GM23338 (cell line): ENCODE measurements at regions not wholly inside any gene's neighbourhood (a gene's known extent, or its start where the extent isn't known, plus 50 kb on each side); places are given as distances from the start of the nearest gene placed in this dataset.

Experiments used
- ATAC-seq: fragments of 200-7000 bp; cut with Tn5 transposase; 3 replicates; pipeline ENCODE4 v1.9.1; 2020
- DNase-seq: peaks from one replicate; pipeline ENCODE4 v3.0.0-alpha.2; 2015; ENCODE audit warnings: low spot score
- H2AFZ ChIP-seq: fragments of 200-600 bp; sonication (generic); 2 replicates; pipeline ENCODE4 v1.8.0; 2016; ENCODE audit warnings: antibody characterized with exemption, mild to moderate bottlenecking, moderate library complexity
- H3F3A ChIP-seq: fragments of 200-600 bp; sonication (generic); replicated peaks from 2 replicates; pipeline ENCODE4 v1.8.0; 2017; ENCODE audit warnings: antibody characterized with exemption, mixed run types, low read depth
- H3K27ac ChIP-seq: fragments of 200-600 bp; sonication (generic); 2 replicates; pipeline ENCODE4 v1.6.1; 2016; ENCODE audit warnings: low read depth
- H3K27me3 ChIP-seq: fragments of 200-600 bp; sonication (generic); 2 replicates; pipeline ENCODE4 v1.8.0; 2016; ENCODE audit warnings: mild to moderate bottlenecking, mixed run types, moderate library complexity; ENCODE audit not compliant: insufficient read depth
- H3K36me3 ChIP-seq: fragments of 200-600 bp; sonication (generic); 2 replicates; pipeline ENCODE4 v1.8.0; 2016; ENCODE audit warnings: mild to moderate bottlenecking; ENCODE audit not compliant: insufficient read depth
- H3K4me1 ChIP-seq: fragments of 200-600 bp; sonication (generic); 2 replicates; pipeline ENCODE4 v1.8.0; 2016; ENCODE audit warnings: mild to moderate bottlenecking, moderate library complexity; ENCODE audit not compliant: insufficient read depth
- H3K4me2 ChIP-seq: fragments of 200-600 bp; sonication (generic); 2 replicates; pipeline ENCODE4 v1.7.1; 2017; ENCODE audit warnings: mixed run types
- H3K4me3 ChIP-seq: fragments of 200-600 bp; sonication (generic); 2 replicates; pipeline ENCODE4 v1.6.1; 2016; ENCODE audit warnings: mixed run types
- H3K79me2 ChIP-seq: fragments of 200-600 bp; sonication (generic); replicated peaks from 2 replicates; pipeline ENCODE4 v1.8.0; 2017; ENCODE audit warnings: mild to moderate bottlenecking; ENCODE audit not compliant: insufficient read depth
- H3K9me2 ChIP-seq: fragments of 200-600 bp; sonication (generic); 2 replicates; pipeline ENCODE4 v1.8.0; 2017; ENCODE audit not compliant: insufficient read depth
- H4K20me1 ChIP-seq: fragments of 200-600 bp; sonication (generic); replicated peaks from 2 replicates; pipeline ENCODE4 v1.8.0; 2017; ENCODE audit warnings: mild to moderate bottlenecking; ENCODE audit not compliant: insufficient read depth
- H3K27ac Mint-ChIP-seq: 2 replicates; pipeline ENCODE4 v1.8.0; 2020; ENCODE audit warnings: inconsistent platforms, mild to moderate bottlenecking, moderate library complexity, mixed read lengths
- H3K27me3 Mint-ChIP-seq: 3 replicates; pipeline ENCODE4 v1.8.0; 2022; ENCODE audit warnings: low read depth, mild to moderate bottlenecking, moderate library complexity, mixed read lengths, inconsistent platforms; ENCODE audit not compliant: insufficient read depth, poor library complexity
- H3K36me3 Mint-ChIP-seq: 3 replicates; pipeline ENCODE4 v1.8.0; 2021; ENCODE audit warnings: low read depth, mild to moderate bottlenecking, inconsistent platforms, moderate library complexity, mixed read lengths
- H3K4me1 Mint-ChIP-seq: 3 replicates; pipeline ENCODE4 v1.8.0; 2020; ENCODE audit warnings: mild to moderate bottlenecking, inconsistent platforms, mixed read lengths
- H3K4me3 Mint-ChIP-seq: 3 replicates; pipeline ENCODE4 v1.8.0; 2021; ENCODE audit warnings: moderate library complexity, mild to moderate bottlenecking, inconsistent platforms, mixed read lengths
- H3K9me3 Mint-ChIP-seq: 3 replicates; pipeline ENCODE4 v1.8.0; 2020; ENCODE audit warnings: moderate library complexity, mild to moderate bottlenecking, inconsistent platforms, mixed read lengths
- CREB1 ChIP-seq: fragments of 250-450 bp; sonication (Bioruptor Pico); IDR thresholded peaks from 2 replicates; pipeline ENCODE4 v1.5.0; 2020; ENCODE audit warnings: low read depth, mild to moderate bottlenecking, moderate library complexity
- EZH2 ChIP-seq: fragments of 200-600 bp; sonication (generic); IDR thresholded peaks from one replicate; pipeline ENCODE4 v1.8.0; 2017; ENCODE audit warnings: antibody characterized with exemption, mild to moderate bottlenecking, low read depth; ENCODE audit not compliant: unreplicated experiment
- EZH2phosphoT487 ChIP-seq: fragments of 200-600 bp; sonication (generic); IDR thresholded peaks from one replicate; pipeline ENCODE4 v1.8.1; 2018; ENCODE audit warnings: antibody characterized with exemption; ENCODE audit not compliant: unreplicated experiment
- JUNB ChIP-seq: IDR thresholded peaks from one replicate; pipeline ENCODE4 v1.6.1; 2016; ENCODE audit warnings: antibody characterized with exemption; ENCODE audit not compliant: unreplicated experiment
- NANOG ChIP-seq: IDR thresholded peaks from 2 replicates; pipeline ENCODE4 v1.6.1; 2016; ENCODE audit warnings: antibody characterized with exemption, borderline replicate concordance
- POLR2AphosphoS5 ChIP-seq: IDR thresholded peaks from 2 replicates; pipeline ENCODE4 v1.6.1; 2016; ENCODE audit warnings: antibody characterized with exemption, low read depth
- ZNF114 ChIP-seq: fragments of 250-450 bp; sonication (Bioruptor Pico); IDR thresholded peaks from 2 replicates; pipeline ENCODE4 v1.5.0; 2020; ENCODE audit warnings: mild to moderate bottlenecking, moderate library complexity
- ZNF331 ChIP-seq: fragments of 250-450 bp; sonication (Bioruptor Pico); IDR thresholded peaks from 2 replicates; pipeline ENCODE4 v1.5.0; 2020; ENCODE audit warnings: low read depth, mild to moderate bottlenecking, moderate library complexity
- TF ChIP-seq, protein P1 (sequence below), 2 experiments: fragments of 200-600 bp in 1 of 2; sonication (generic) in 1 of 2; conservative IDR thresholded peaks; 2 replicates each; pipeline versions ENCODE4 v1.5.1 to v1.6.1; 2016 to 2017; ENCODE audit warnings: antibody characterized with exemption in 2 of 2, low read depth in 2 of 2, mild to moderate bottlenecking in 2 of 2, moderate library complexity in 1 of 2
- TF ChIP-seq, protein P2 (sequence below): fragments of 250-450 bp; sonication (Bioruptor Pico); IDR thresholded peaks from 2 replicates; pipeline ENCODE4 v1.5.0; 2020; ENCODE audit warnings: mild to moderate bottlenecking, moderate library complexity
- TF ChIP-seq, protein P3 (sequence below): IDR thresholded peaks from one replicate; pipeline ENCODE4 v1.6.1; 2018; ENCODE audit warnings: antibody characterized with exemption; ENCODE audit not compliant: unreplicated experiment
- TF ChIP-seq, protein P4 (sequence below): IDR thresholded peaks from 2 replicates; pipeline ENCODE4 v1.6.1; 2016; ENCODE audit warnings: antibody characterized with exemption

DNA sequence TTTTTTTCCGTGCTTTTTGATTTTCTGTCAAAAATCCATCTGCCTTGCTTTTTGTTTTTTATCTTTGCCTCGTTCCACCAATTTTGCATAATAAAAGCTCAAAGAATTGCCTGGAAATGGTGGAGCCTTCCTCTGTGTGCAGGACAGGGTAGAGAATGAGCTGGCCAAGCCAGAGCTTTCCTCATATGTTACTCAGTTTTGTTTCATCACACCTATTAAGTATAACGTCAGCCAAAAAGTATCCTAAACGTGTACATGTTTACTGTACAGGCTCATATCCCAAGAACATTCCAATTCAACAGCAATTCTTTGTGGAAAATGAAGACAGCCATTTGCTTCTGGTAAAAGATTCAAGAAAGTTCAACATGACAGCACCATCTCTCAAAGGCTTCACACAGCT, 191.2 kb upstream of the LMNTD1 start:
- no peak overlapping the region for H3K4me3 ChIP-seq
- no peaks in the 10 kb centered on the region for H3K36me3 ChIP-seq
- no peak overlapping the region; the same call in 1 of the 2 replicates for H2AFZ ChIP-seq
- H3K4me2 ChIP-seq = peak overlapping the region; percentile 29
- Mint-ChIP-seq H3K9me3 (no peaks in the 10 kb centered on the region; the same call in 2 of the 3 replicates), H3K4me1 (peaks cover 21% of the 10 kb centered on the region), H3K27ac (peak overlapping the region; percentile 39; the same call in 1 of the 2 replicates), H3K36me3 (no peaks in the 10 kb centered on the region), H3K27me3 (no peaks in the 10 kb centered on the region), H3K4me3 (no peak overlapping the region)
- ATAC-seq (no peak), DNase-seq (peak; percentile 12)
- H4K20me1 ChIP-seq = no peaks in the 10 kb centered on the region
- TF ChIP-seq, protein P1, sequence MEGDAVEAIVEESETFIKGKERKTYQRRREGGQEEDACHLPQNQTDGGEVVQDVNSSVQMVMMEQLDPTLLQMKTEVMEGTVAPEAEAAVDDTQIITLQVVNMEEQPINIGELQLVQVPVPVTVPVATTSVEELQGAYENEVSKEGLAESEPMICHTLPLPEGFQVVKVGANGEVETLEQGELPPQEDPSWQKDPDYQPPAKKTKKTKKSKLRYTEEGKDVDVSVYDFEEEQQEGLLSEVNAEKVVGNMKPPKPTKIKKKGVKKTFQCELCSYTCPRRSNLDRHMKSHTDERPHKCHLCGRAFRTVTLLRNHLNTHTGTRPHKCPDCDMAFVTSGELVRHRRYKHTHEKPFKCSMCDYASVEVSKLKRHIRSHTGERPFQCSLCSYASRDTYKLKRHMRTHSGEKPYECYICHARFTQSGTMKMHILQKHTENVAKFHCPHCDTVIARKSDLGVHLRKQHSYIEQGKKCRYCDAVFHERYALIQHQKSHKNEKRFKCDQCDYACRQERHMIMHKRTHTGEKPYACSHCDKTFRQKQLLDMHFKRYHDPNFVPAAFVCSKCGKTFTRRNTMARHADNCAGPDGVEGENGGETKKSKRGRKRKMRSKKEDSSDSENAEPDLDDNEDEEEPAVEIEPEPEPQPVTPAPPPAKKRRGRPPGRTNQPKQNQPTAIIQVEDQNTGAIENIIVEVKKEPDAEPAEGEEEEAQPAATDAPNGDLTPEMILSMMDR (conservative IDR thresholded peaks at IDR 0.05; ENCODE audit: low read depth in 2 of 2) = no peak
- TF ChIP-seq POLR2AphosphoS5 = no peak
- no peak for TF ChIP-seq CREB1
- TF ChIP-seq, protein P2, sequence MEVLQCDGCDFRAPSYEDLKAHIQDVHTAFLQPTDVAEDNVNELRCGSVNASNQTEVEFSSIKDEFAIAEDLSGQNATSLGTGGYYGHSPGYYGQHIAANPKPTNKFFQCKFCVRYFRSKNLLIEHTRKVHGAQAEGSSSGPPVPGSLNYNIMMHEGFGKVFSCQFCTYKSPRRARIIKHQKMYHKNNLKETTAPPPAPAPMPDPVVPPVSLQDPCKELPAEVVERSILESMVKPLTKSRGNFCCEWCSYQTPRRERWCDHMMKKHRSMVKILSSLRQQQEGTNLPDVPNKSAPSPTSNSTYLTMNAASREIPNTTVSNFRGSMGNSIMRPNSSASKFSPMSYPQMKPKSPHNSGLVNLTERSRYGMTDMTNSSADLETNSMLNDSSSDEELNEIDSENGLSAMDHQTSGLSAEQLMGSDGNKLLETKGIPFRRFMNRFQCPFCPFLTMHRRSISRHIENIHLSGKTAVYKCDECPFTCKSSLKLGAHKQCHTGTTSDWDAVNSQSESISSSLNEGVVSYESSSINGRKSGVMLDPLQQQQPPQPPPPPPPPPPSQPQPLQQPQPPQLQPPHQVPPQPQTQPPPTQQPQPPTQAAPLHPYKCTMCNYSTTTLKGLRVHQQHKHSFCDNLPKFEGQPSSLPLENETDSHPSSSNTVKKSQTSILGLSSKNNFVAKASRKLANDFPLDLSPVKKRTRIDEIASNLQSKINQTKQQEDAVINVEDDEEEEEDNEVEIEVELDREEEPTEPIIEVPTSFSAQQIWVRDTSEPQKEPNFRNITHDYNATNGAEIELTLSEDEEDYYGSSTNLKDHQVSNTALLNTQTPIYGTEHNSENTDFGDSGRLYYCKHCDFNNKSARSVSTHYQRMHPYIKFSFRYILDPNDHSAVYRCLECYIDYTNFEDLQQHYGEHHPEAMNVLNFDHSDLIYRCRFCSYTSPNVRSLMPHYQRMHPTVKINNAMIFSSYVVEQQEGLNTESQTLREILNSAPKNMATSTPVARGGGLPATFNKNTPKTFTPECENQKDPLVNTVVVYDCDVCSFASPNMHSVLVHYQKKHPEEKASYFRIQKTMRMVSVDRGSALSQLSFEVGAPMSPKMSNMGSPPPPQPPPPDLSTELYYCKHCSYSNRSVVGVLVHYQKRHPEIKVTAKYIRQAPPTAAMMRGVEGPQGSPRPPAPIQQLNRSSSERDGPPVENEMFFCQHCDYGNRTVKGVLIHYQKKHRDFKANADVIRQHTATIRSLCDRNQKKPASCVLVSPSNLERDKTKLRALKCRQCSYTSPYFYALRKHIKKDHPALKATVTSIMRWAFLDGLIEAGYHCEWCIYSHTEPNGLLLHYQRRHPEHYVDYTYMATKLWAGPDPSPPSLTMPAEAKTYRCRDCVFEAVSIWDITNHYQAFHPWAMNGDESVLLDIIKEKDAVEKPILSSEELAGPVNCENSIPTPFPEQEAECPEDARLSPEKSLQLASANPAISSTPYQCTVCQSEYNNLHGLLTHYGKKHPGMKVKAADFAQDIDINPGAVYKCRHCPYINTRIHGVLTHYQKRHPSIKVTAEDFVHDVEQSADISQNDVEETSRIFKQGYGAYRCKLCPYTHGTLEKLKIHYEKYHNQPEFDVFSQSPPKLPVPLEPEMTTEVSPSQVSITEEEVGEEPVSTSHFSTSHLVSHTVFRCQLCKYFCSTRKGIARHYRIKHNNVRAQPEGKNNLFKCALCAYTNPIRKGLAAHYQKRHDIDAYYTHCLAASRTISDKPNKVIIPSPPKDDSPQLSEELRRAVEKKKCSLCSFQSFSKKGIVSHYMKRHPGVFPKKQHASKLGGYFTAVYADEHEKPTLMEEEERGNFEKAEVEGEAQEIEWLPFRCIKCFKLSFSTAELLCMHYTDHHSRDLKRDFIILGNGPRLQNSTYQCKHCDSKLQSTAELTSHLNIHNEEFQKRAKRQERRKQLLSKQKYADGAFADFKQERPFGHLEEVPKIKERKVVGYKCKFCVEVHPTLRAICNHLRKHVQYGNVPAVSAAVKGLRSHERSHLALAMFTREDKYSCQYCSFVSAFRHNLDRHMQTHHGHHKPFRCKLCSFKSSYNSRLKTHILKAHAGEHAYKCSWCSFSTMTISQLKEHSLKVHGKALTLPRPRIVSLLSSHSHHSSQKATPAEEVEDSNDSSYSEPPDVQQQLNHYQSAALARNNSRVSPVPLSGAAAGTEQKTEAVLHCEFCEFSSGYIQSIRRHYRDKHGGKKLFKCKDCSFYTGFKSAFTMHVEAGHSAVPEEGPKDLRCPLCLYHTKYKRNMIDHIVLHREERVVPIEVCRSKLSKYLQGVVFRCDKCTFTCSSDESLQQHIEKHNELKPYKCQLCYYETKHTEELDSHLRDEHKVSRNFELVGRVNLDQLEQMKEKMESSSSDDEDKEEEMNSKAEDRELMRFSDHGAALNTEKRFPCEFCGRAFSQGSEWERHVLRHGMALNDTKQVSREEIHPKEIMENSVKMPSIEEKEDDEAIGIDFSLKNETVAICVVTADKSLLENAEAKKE (CRISPR knock-in tag) = no peak
- TF ChIP-seq, protein P3, sequence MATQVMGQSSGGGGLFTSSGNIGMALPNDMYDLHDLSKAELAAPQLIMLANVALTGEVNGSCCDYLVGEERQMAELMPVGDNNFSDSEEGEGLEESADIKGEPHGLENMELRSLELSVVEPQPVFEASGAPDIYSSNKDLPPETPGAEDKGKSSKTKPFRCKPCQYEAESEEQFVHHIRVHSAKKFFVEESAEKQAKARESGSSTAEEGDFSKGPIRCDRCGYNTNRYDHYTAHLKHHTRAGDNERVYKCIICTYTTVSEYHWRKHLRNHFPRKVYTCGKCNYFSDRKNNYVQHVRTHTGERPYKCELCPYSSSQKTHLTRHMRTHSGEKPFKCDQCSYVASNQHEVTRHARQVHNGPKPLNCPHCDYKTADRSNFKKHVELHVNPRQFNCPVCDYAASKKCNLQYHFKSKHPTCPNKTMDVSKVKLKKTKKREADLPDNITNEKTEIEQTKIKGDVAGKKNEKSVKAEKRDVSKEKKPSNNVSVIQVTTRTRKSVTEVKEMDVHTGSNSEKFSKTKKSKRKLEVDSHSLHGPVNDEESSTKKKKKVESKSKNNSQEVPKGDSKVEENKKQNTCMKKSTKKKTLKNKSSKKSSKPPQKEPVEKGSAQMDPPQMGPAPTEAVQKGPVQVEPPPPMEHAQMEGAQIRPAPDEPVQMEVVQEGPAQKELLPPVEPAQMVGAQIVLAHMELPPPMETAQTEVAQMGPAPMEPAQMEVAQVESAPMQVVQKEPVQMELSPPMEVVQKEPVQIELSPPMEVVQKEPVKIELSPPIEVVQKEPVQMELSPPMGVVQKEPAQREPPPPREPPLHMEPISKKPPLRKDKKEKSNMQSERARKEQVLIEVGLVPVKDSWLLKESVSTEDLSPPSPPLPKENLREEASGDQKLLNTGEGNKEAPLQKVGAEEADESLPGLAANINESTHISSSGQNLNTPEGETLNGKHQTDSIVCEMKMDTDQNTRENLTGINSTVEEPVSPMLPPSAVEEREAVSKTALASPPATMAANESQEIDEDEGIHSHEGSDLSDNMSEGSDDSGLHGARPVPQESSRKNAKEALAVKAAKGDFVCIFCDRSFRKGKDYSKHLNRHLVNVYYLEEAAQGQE = no peak
- no peak for TF ChIP-seq NANOG
- no peak for TF ChIP-seq EZH2
- TF ChIP-seq, protein P4, sequence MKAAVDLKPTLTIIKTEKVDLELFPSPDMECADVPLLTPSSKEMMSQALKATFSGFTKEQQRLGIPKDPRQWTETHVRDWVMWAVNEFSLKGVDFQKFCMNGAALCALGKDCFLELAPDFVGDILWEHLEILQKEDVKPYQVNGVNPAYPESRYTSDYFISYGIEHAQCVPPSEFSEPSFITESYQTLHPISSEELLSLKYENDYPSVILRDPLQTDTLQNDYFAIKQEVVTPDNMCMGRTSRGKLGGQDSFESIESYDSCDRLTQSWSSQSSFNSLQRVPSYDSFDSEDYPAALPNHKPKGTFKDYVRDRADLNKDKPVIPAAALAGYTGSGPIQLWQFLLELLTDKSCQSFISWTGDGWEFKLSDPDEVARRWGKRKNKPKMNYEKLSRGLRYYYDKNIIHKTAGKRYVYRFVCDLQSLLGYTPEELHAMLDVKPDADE = no peak
- TF ChIP-seq EZH2phosphoT487 = no peak
- TF ChIP-seq ZNF114 (CRISPR knock-in tag) = no peak
- no peak for TF ChIP-seq ZNF331
- TF ChIP-seq JUNB = no peak
- H3K27ac ChIP-seq = no peak overlapping the region
- peaks cover 20% of the 10 kb centered on the region; the same call in 1 of the 2 replicates for H3K4me1 ChIP-seq
- no peaks in the 10 kb centered on the region for H3K9me2 ChIP-seq
- H3F3A ChIP-seq = no peaks in the 10 kb centered on the region
- H3K79me2 ChIP-seq = no peaks in the 10 kb centered on the region
- no peaks in the 10 kb centered on the region for H3K27me3 ChIP-seq
